ENCODE measurements at regions not wholly inside any gene's neighbourhood (a gene's known extent, or its start where the extent isn't known, plus 50 kb on each side); places are given as distances from the start of the nearest gene placed in this dataset.
A peak's percentile ranks its signal among the peaks of the same experiment; 100 is the strongest.

- TF ChIP-seq MLXIP (CRISPR knock-in tag; IDR thresholded peaks at IDR 0.05; ENCODE audit: borderline replicate concordance) (no peak), ATF3 (CRISPR knock-in tag; IDR thresholded peaks at IDR 0.05) (no peak), DZIP1 (CRISPR knock-in tag; IDR thresholded peaks at IDR 0.05) (0 out of 2 replicates have a peak, but pooled peaks have one; percentile 34), HOXA9 (CRISPR knock-in tag; IDR thresholded peaks at IDR 0.05; ENCODE audit: borderline replicate concordance) (no peak), ZNF589 (CRISPR knock-in tag; conservative IDR thresholded peaks at IDR 0.05) (0 out of 2 replicates have a peak, but pooled peaks have one; percentile 12), ZNF350 (CRISPR knock-in tag; IDR thresholded peaks at IDR 0.05; ENCODE audit: borderline replicate concordance, low read depth) (0 out of 2 replicates have a peak, but pooled peaks have one; percentile 8), ARID3A (IDR thresholded peaks at IDR 0.05; ENCODE audit: low read depth, low read length) (0 out of 2 replicates have a peak, but pooled peaks have one; percentile 8), NPAS2 (CRISPR knock-in tag; IDR thresholded peaks at IDR 0.05; ENCODE audit: borderline replicate concordance) (no peak), PRDM10 (CRISPR knock-in tag; IDR thresholded peaks at IDR 0.05; ENCODE audit: low read depth) (peak; percentile 49; the same call in 1 of the 2 replicates), MAX (IDR thresholded peaks at IDR 0.05) (0 out of 2 replicates have a peak, but pooled peaks have one; percentile 9), NCOA2 (CRISPR knock-in tag; IDR thresholded peaks at IDR 0.05) (no peak), IKZF4 (CRISPR knock-in tag; IDR thresholded peaks at IDR 0.05; ENCODE audit: borderline replicate concordance, low read depth, not compliant biosample characterization) (peak; percentile 8), TARDBP (CRISPR knock-in tag; IDR thresholded peaks at IDR 0.05) (no peak)
Measured at GRCh38 chr2:120934574-120935338, 199.1 kb downstream of the GLI2 start (continued).

All from HepG2 (cell line).